IPS-NIHi11 (cell line): ENCODE measurements at regions not wholly inside any gene's neighbourhood (a gene's known extent, or its start where the extent isn't known, plus 50 kb on each side); places are given as distances from the start of the nearest gene placed in this dataset.
"Not testable (repeated sequence)": the region's sequence is repeated elsewhere in the genome, so short reads cannot be mapped to it uniquely, and the experiment has no call there.

Experiments used
- DNase-seq: peaks from one replicate; pipeline ENCODE4 v3.0.0; 2012; ENCODE audit warnings: mixed read lengths, low spot score

- DNase-seq = no peak
Observed at GRCh38 chr20:57786304-57786932, 76.6 kb upstream of the PMEPA1 start.

- no peak for DNase-seq
Observed at GRCh38 chr20:57785720-57786119, 75.9 kb upstream of the PMEPA1 start.

GRCh38 chr20:57785061-57785460, 75.2 kb upstream of the PMEPA1 start:
- no peak for DNase-seq

- DNase-seq = no peak
Observed at GRCh38 chr20:57783956-57784837, 74.4 kb upstream of the PMEPA1 start.

GRCh38 chr20:57783196-57783595, 73.4 kb upstream of the PMEPA1 start:
- no peak for DNase-seq

- DNase-seq = no peak
Observed at GRCh38 chr20:57782631-57783041, 72.8 kb upstream of the PMEPA1 start.

GRCh38 chr20:57781901-57782300, 72.1 kb upstream of the PMEPA1 start:
- no peak for DNase-seq

- no peak for DNase-seq
Observed at GRCh38 chr20:57780906-57781305, 71.1 kb upstream of the PMEPA1 start.

GRCh38 chr20:57780398-57780797, 70.6 kb upstream of the PMEPA1 start:
- no peak for DNase-seq

- DNase-seq = peak; percentile 58
Observed at GRCh38 chr20:57779401-57780003, 69.7 kb upstream of the PMEPA1 start.

- no peak for DNase-seq
Observed at GRCh38 chr20:57777911-57778310, 68.1 kb upstream of the PMEPA1 start.

GRCh38 chr20:57774951-57775350, 65.1 kb upstream of the PMEPA1 start:
- no peak for DNase-seq

- no peak for DNase-seq
Observed at GRCh38 chr20:57774111-57774880, 64.5 kb upstream of the PMEPA1 start.

- DNase-seq = no peak
Observed at GRCh38 chr20:57773059-57773815, 63.4 kb upstream of the PMEPA1 start.

- DNase-seq = peak; percentile 41
Observed at GRCh38 chr20:57772349-57772964, 62.6 kb upstream of the PMEPA1 start.

GRCh38 chr20:57770852-57771720, 61.3 kb upstream of the PMEPA1 start:
- DNase-seq = no peak

- DNase-seq = not testable (repeated sequence)
Observed at GRCh38 chr20:57770401-57770800, 60.6 kb upstream of the PMEPA1 start.

GRCh38 chr20:57769756-57770155, 59.9 kb upstream of the PMEPA1 start:
- DNase-seq = no peak

- DNase-seq = no peak
Observed at GRCh38 chr20:57768519-57768918, 58.7 kb upstream of the PMEPA1 start.

- no peak for DNase-seq
Observed at GRCh38 chr20:57767441-57767840, 57.6 kb upstream of the PMEPA1 start.
